ENCODE measurements at regions not wholly inside any gene's neighbourhood (a gene's known extent, or its start where the extent isn't known, plus 50 kb on each side); places are given as distances from the start of the nearest gene placed in this dataset.

- no peak for TF ChIP-seq POLR2A (IDR thresholded peaks at IDR 0.05)
- no peak for TF ChIP-seq POLR2AphosphoS5 (IDR thresholded peaks at IDR 0.05)
- TF ChIP-seq CTCF (IDR thresholded peaks at IDR 0.05 in 8 of 11, conservative IDR thresholded peaks at IDR 0.05 in 3 of 11), result no peak
- Histone ChIP-seq H3K27ac (no peak overlapping the region), H3K4me3 (no peak overlapping the region), H3K4me1 (no peaks in the 10 kb centered on the region), H3K9me3 (no peaks in the 10 kb centered on the region), H3K36me3 (no peaks in the 10 kb centered on the region), H3K27me3 (replicated peaks in 1 of 7) (no peaks in the 10 kb centered on the region)
- no peak for DNase-seq
- WGBS, 5 donors, result 79 to 96% (median 90%) methylated on average over 2 of the region's 2 CpGs
- intact Hi-C loops (cut with DNase I; ENCODE audit: low total_unique reads), result no loop called here
Observed at GRCh38 chr2:167335541-167335992, 447.3 kb downstream of the XIRP2 start.

- H3K36me3 ChIP-seq, result no peaks in the 10 kb centered on the region
- 49 to 75% (median 62%) methylated on average over 1 of the region's 1 CpG for WGBS, 5 donors
- no peaks in the 10 kb centered on the region for H3K27me3 ChIP-seq (replicated peaks in 1 of 7)
Observed at GRCh38 chr2:167334146-167334742, 446.0 kb downstream of the XIRP2 start.

GRCh38 chr2:167333245-167333644, 445.0 kb downstream of the XIRP2 start:
- no peaks in the 10 kb centered on the region for H3K4me1 ChIP-seq
- H3K27ac ChIP-seq, result no peak overlapping the region
- WGBS, 5 donors, result 77 to 85% (median 82%) methylated on average over 3 of the region's 3 CpGs
- no peaks in the 10 kb centered on the region for H3K36me3 ChIP-seq
- no peaks in the 10 kb centered on the region for H3K9me3 ChIP-seq
- no peak for DNase-seq
- TF ChIP-seq POLR2AphosphoS5 (IDR thresholded peaks at IDR 0.05) (no peak), CTCF (IDR thresholded peaks at IDR 0.05 in 8 of 11, conservative IDR thresholded peaks at IDR 0.05 in 3 of 11) (no peak), POLR2A (IDR thresholded peaks at IDR 0.05) (no peak)
- intact Hi-C loops (cut with DNase I; ENCODE audit: low total_unique reads), result no loop called here
- H3K4me3 ChIP-seq, result no peak overlapping the region
- H3K27me3 ChIP-seq (replicated peaks in 1 of 7), result no peaks in the 10 kb centered on the region

More at GRCh38 chr2:167334146-167334742, 446.0 kb downstream of the XIRP2 start:
- intact Hi-C loops (cut with DNase I; ENCODE audit: low total_unique reads), result no loop called here
- no peaks in the 10 kb centered on the region for H3K9me3 ChIP-seq
- DNase-seq, result no peak
- TF ChIP-seq CTCF (IDR thresholded peaks at IDR 0.05 in 8 of 11, conservative IDR thresholded peaks at IDR 0.05 in 3 of 11), result no peak
- no peak for TF ChIP-seq POLR2A (IDR thresholded peaks at IDR 0.05)
- no peak for TF ChIP-seq POLR2AphosphoS5 (IDR thresholded peaks at IDR 0.05)
- no peak overlapping the region for H3K27ac ChIP-seq
- H3K4me3 ChIP-seq, result no peak overlapping the region
- H3K4me1 ChIP-seq, result no peaks in the 10 kb centered on the region

GRCh38 chr2:167332358-167332757, 444.1 kb downstream of the XIRP2 start:
- Histone ChIP-seq H3K4me3 (no peak overlapping the region), H3K27me3 (replicated peaks in 1 of 7) (no peaks in the 10 kb centered on the region), H3K9me3 (no peaks in the 10 kb centered on the region), H3K27ac (no peak overlapping the region), H3K36me3 (no peaks in the 10 kb centered on the region), H3K4me1 (no peaks in the 10 kb centered on the region)
- DNase-seq, result no peak
- no peak for TF ChIP-seq POLR2A (IDR thresholded peaks at IDR 0.05)
- TF ChIP-seq POLR2AphosphoS5 (IDR thresholded peaks at IDR 0.05), result no peak
- TF ChIP-seq CTCF (IDR thresholded peaks at IDR 0.05 in 8 of 11, conservative IDR thresholded peaks at IDR 0.05 in 3 of 11), result no peak
- intact Hi-C loops (cut with DNase I; ENCODE audit: low total_unique reads), result no loop called here
- WGBS, 5 donors, result 71 to 78% (median 77%) methylated on average over 2 of the region's 2 CpGs
